ENCODE measurements at regions not wholly inside any gene's neighbourhood (a gene's known extent, or its start where the extent isn't known, plus 50 kb on each side); places are given as distances from the start of the nearest gene placed in this dataset.

DNA sequence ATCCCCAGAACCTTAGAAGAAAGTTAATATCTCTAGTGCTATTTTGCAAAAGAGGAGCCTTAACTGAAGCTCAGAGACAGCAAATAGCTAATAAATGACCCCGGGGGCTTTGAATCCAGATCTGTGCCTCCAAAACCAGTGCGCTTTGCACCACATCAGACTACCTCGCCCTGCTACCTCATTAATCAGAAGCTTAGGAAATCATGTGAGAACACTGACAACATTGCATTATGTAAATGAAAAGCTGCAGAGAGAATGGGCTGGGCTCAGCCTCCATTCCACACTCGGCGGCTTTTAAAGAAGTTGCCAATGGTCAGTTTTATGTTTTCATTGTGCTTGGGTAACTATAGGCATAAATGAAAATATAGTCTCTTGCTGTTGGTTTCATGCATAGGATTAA is 54.0 kb upstream of the STMND1 start:
- H3K4me3 ChIP-seq (ENCODE audit: low read depth, low read length), result no peak overlapping the region
- TF ChIP-seq, protein P1, sequence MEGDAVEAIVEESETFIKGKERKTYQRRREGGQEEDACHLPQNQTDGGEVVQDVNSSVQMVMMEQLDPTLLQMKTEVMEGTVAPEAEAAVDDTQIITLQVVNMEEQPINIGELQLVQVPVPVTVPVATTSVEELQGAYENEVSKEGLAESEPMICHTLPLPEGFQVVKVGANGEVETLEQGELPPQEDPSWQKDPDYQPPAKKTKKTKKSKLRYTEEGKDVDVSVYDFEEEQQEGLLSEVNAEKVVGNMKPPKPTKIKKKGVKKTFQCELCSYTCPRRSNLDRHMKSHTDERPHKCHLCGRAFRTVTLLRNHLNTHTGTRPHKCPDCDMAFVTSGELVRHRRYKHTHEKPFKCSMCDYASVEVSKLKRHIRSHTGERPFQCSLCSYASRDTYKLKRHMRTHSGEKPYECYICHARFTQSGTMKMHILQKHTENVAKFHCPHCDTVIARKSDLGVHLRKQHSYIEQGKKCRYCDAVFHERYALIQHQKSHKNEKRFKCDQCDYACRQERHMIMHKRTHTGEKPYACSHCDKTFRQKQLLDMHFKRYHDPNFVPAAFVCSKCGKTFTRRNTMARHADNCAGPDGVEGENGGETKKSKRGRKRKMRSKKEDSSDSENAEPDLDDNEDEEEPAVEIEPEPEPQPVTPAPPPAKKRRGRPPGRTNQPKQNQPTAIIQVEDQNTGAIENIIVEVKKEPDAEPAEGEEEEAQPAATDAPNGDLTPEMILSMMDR (IDR thresholded peaks at IDR 0.05; ENCODE audit: insufficient read depth, low read length), result no peak
- DNase-seq (ENCODE audit: low read depth), result no peak

DNA sequence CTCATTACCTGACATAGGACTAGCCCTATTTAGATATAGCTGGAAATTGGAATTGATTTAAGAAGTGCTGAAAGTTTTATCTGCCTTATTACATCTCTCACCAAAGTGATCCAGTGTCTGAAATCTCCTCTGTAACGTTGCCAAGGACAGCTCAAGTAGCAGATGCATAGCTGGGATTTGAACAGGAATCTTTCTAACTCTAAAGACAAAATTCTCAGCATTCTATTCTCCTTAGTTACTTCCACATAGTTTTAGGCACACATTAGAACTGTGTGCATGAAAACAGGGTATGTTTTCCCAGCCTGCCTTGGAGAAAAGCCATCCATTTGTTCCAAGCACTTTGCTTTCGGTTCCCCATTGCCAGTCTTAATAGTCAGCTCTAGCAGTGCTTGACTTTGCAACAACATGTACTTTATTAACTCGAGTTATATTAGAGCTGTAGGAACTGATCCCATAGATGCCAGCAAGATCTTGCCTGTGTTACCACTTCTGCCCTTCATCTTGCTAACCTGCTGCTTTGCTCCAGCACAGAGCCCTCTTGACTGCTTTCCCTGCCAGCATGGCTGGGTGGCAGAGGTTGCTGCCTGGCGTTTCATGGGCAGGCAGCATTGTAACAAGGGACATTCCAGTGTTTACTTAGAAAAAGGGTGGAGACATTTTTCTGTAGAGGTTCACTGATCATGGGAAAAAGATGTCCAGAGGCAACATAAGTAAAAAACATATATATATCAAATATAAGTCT is 56.1 kb upstream of the STMND1 start:
- DNase-seq (ENCODE audit: low read depth), result peak; percentile 65
- no peak overlapping the region for H3K4me3 ChIP-seq (ENCODE audit: low read depth, low read length)
- TF ChIP-seq, protein P1 (IDR thresholded peaks at IDR 0.05; ENCODE audit: insufficient read depth, low read length), result no peak

DNA sequence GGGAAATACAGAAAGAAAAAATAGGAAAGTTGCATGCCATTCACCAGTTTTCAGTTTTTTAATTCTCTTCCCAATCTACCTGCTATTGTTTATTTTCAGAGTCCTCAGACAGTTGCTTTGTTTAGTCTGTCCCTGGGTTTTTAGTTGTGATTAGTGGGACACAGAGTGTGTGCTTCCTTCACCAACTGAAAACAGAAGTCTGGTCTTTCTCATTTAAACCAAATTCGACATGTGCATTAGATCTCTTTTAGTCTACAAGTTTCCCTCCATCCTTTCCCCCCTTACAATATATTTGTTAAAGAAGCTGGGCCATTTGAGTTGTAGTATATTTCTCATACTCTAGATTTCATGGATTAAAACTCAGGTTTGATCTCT is 58.7 kb upstream of the STMND1 start:
- no peak overlapping the region for H3K4me3 ChIP-seq (ENCODE audit: low read depth, low read length)
- TF ChIP-seq, protein P1 (IDR thresholded peaks at IDR 0.05; ENCODE audit: insufficient read depth, low read length), result no peak

DNA sequence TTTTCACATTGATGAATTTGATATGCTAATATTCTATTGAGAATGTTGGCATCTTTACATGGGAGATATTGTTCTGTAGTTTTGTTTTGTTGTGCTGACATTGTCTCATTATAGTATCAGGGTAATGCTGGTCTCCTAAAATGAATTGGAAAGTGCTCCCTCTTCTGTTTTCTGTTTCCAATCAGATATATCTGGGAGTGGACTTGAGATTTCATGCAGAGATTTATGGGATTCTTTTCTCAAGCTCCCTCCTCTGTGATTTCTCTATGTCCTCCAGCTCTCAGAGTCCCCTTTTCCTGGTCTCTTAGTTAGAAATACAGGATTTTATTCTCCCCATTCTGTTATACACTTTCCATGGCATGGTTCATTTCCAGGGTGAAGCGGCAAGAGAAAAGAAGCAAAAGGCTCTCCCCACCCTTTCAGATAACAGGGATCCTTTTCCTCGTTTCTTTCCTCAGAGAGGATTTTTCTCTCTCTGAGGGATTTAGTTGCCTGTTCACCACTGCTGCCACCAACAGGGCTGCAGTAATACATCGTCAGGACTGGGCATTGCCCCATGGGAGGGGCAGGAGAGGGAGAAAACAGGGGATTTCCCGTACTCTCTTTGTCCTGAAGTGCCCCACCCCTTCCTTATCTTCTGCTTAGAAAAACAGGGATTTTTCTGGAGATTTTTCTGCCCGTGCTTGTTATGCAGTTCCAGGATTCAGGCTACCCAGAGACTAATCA is 59.3 kb upstream of the STMND1 start:
- DNase-seq (ENCODE audit: low read depth), result peak; percentile 76
- TF ChIP-seq, protein P1 (IDR thresholded peaks at IDR 0.05; ENCODE audit: insufficient read depth, low read length), result peak; percentile 46
- H3K4me3 ChIP-seq (ENCODE audit: low read depth, low read length), result peak overlapping the region; percentile 29

More for the DNA sequence above, 58.7 kb upstream of the STMND1 start:
- DNase-seq (ENCODE audit: low read depth), result no peak

DNA sequence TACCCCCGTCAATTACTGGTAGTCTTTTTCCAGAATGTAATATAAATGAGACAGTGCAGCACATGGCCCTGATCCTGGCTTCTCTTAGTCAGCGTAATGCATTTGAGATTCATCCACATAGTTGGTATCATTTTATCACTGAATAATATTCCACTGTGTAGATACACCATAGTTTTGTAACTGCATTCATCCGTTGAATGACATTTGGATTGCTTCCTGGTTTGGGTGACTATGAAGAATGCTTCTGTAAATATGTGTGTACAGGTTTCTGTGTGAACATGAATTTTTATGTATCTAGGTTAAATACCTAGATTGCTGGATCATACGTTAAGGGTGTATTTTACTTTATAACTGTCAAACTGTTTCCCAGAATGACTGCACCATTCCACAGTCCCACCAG is 62.6 kb upstream of the STMND1 start:
- TF ChIP-seq, protein P1 (IDR thresholded peaks at IDR 0.05; ENCODE audit: insufficient read depth, low read length), result no peak
- no peak for DNase-seq (ENCODE audit: low read depth)
- H3K4me3 ChIP-seq (ENCODE audit: low read depth, low read length), result no peak overlapping the region

DNA sequence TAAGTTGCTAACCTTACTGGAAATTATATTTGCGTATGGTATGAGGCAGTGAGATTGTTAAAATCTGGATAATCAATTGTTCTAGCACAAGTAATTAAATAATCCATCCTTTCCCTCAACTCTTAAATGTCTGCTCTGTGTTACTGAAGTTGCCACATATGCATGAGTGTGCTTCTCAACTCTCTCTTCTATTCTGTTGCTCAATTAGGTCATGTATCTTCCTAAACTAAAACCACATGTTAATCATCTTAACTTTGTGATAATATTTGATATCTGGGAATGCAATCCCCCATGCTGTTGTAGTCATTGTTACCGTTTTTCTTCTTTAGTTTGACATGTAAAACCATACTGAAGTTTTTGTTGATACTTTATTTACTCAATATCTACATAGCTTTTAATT is 63.5 kb upstream of the STMND1 start:
- H3K4me3 ChIP-seq (ENCODE audit: low read depth, low read length), result no peak overlapping the region
- DNase-seq (ENCODE audit: low read depth), result peak; percentile 62
- TF ChIP-seq, protein P1 (IDR thresholded peaks at IDR 0.05; ENCODE audit: insufficient read depth, low read length), result no peak
